Transverse colon (tissue), 4 donors: ENCODE measurements at regions not wholly inside any gene's neighbourhood (a gene's known extent, or its start where the extent isn't known, plus 50 kb on each side); places are given as distances from the start of the nearest gene placed in this dataset.

ENCODE experiments used
- POLR2A ChIP-seq: fragments of 450-650 bp; IDR thresholded peaks from one replicate; pipeline ENCODE4 v1.6.1; 2016; ENCODE audit warnings: antibody characterized with exemption, mild to moderate bottlenecking, moderate library complexity
- POLR2AphosphoS5 ChIP-seq, 3 donors: sonication (generic); formaldehyde crosslinking; IDR thresholded peaks; one replicate each; pipeline ENCODE4 v1.6.1; 2016; ENCODE audit warnings: antibody characterized with exemption in 3 of 3
- TF ChIP-seq, protein P1 (sequence below), 5 experiments: fragments of 200-600 bp in 3 of 5; fragments of 450-650 bp in 2 of 5; sonication (generic) in 3 of 5; IDR thresholded peaks; 1 replicate in 2 of 5; 2 replicates in 3 of 5; pipeline ENCODE4 v1.5.1; 2016 to 2017; ENCODE audit warnings: antibody characterized with exemption in 5 of 5, inconsistent platforms in 3 of 5, mild to moderate bottlenecking in 2 of 5, moderate library complexity in 1 of 5

- TF ChIP-seq, protein P1, sequence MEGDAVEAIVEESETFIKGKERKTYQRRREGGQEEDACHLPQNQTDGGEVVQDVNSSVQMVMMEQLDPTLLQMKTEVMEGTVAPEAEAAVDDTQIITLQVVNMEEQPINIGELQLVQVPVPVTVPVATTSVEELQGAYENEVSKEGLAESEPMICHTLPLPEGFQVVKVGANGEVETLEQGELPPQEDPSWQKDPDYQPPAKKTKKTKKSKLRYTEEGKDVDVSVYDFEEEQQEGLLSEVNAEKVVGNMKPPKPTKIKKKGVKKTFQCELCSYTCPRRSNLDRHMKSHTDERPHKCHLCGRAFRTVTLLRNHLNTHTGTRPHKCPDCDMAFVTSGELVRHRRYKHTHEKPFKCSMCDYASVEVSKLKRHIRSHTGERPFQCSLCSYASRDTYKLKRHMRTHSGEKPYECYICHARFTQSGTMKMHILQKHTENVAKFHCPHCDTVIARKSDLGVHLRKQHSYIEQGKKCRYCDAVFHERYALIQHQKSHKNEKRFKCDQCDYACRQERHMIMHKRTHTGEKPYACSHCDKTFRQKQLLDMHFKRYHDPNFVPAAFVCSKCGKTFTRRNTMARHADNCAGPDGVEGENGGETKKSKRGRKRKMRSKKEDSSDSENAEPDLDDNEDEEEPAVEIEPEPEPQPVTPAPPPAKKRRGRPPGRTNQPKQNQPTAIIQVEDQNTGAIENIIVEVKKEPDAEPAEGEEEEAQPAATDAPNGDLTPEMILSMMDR (IDR thresholded peaks at IDR 0.05): no peak
- TF ChIP-seq POLR2A (no peak), POLR2AphosphoS5 (IDR thresholded peaks at IDR 0.05) (no peak)
Observed at GRCh38 chr4:53920883-53921282, 143.5 kb downstream of the CHIC2 start.
